HL-60/S4 (cell line): ENCODE measurements at regions not wholly inside any gene's neighbourhood (a gene's known extent, or its start where the extent isn't known, plus 50 kb on each side); places are given as distances from the start of the nearest gene placed in this dataset.
"Not testable (repeated sequence)": the region's sequence is repeated elsewhere in the genome, so short reads cannot be mapped to it uniquely, and the experiment has no call there.

Experiments
- in situ Hi-C: fragments of 300-500 bp; cut with MboI; formaldehyde crosslinking; loops from 2 replicates; pipeline ENCODE4 v1.14.3; 2022; ENCODE audit warnings: low sequenced_read_pairs

DNA sequence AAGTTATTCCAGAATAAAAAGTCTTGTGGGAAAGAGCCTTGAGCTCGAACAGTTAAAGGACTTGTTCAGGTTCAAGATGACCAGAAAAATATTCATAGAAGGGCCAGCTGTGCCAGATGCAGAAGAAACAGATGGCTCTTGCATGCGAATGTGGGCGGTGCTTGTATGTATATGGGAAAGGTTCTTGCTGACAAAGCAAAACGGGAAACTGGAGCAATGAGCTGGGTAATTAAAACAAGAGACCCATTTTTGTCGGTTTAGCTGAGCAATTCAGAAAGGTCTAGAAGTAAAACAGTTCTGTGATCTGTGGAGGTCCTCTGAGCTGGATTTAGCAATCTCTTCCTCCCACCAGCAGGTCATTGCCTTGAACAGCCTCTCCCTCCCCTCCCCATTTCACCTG, 107.2 kb upstream of the MARK1 start:
- in situ Hi-C loops: no loop called here

DNA sequence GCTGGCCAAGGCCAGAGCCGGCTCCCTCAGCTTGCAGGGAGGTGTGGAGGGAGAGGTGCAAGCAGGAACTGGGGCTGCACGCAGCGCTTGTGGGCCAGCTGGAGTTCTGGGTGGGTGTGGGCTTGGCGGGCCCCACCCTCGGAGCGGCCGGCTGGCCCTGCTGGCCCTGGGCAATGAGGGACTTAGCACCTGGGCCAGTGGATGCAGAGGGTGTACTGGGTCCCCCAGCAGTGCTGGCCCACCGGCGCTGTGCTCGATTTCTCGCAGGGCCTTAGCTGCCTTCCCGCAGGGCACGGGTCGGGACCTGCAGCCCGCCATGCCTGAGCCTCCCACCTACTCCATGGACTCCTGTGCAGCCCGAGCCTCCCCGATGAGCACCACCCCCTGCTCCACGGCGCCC, 115.6 kb upstream of the MARK1 start:
- in situ Hi-C loops: not testable (repeated sequence)

DNA sequence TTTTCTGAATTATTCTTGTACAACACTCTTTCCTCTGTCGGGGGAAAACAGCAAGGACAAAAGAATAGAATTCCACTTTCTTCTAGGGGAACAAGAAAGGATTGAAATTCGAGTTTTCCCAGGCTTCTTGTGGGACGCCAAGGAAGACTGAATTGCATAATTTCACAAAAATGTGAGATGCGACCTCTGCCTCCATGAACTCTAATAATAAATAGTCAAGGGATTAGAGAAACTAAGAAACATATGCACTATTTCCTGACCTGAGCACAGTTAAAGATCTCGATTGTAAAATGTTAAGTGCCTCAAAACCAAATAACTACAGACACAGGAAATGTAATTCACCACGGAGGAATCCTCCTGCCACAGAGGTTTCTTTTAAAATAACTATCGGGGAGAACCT, 117.3 kb upstream of the MARK1 start:
- in situ Hi-C loops: no loop called here

DNA sequence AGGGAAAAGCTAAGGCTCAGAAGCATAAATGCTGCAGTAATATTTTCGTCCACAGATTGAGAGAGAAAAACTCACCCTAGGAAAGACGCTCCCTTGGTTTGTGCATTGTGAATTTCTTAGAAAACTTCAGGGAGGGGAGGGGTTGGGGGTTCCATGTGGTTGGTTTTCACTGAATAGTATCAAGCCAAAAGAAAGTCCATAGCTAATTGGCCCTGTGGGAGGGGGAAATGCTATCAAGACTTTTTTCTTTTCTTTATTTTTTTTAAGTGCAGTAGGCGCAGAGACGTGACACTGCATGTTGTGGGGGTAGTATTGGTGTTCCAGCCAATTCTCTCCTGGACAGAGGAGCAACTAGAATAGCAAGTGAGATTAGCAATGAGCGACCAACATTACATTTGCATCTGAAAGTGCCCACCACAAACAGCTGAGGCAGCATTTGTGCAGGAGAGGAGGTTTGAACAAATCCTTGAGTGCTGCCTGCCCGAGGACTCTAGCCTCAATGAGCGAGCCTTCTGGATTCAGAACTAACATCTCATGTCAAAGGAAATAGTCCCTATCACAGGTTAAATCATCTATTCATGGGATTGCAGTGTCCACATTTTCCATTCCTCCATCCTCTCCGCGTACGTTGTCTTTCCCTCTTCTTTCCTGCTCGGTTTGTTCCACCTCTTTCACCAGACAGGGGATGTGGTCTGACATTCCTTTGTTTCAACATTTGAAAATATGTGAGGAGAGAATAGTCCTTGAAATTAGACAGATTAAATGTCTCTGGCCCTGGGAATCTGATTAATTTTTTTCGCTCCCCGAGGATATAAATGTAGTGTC, 118.0 kb upstream of the MARK1 start:
- in situ Hi-C loops: no loop called here

DNA sequence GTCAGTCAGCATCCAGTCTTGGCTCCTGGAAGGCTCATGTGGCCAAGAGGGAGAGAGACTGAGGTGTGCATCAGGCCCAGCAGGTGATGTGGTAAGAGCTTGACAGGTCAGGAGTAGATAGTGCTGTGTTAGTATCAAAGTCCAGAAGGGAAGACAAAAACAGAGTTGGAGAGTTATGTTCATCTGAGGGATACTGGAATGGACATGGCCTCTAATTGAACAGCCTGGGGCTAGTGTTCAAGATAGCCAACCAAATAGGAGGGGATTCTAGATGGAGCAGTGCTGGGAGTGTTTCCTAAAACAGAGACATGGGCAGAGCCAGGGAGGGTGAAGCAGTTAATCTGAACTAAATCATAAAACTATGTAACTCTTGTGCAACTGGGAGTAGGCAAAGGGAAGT, 120.7 kb upstream of the MARK1 start:
- in situ Hi-C loops: no loop called here

DNA sequence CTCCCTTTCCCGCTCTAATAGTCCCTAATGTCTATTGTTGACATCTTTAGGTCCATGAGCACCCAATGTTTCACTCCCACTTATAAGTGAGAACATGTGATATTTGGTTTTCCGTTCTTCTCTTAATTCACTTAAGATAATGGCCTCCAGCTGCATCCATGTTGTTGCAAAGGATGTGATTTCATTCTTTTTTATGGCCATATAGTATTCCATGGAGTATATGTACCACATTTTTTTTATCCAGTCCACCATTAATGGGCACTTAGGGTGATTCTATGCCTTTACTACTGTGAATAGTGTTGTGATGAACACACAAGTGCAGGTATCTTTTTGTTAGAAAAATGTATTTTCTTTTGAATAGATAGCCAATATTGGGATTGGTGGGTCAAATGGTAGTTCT, 126.0 kb upstream of the RAB3GAP2 start:
- in situ Hi-C loops: no loop called here

DNA sequence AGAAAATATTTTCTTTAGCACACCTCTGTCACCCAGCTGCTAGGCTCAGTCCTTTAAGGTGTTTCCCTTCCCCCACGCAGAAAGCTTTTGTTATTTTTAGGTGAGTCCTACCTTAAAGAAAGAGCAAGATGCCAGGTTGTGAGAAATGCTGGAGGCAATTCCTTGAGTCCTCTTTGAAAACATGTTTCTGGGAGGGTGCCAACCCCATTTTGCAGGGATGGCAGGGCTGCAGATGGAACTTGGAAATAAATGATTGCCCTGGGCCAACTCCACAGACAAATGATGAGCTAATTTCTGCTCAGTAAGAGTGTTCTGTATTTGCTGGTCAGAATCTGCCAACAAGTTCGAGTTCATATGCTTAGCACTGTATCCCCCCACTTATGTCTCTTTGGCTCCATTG, 119.2 kb upstream of the RAB3GAP2 start:
- in situ Hi-C loops: no loop called here

DNA sequence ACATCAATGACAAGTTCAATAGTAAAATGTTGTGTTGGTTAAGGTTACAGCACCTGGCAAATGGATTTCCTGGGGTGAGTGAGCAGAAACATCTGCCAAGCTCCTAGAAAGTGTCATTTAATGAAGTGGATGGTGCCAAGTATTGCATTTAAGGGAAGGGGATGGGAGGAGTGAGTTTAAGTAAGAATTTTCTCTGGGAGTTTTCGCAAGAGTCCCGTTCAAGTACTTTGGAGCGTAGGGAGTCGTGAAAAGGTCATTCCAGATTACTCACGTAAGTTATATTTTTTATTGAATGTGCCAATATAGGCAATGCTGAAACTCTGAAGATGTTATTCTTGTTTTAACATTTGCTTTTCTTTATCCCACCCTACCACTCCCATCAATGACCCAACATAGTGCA, 117.4 kb upstream of the RAB3GAP2 start:
- in situ Hi-C loops: no loop called here

DNA sequence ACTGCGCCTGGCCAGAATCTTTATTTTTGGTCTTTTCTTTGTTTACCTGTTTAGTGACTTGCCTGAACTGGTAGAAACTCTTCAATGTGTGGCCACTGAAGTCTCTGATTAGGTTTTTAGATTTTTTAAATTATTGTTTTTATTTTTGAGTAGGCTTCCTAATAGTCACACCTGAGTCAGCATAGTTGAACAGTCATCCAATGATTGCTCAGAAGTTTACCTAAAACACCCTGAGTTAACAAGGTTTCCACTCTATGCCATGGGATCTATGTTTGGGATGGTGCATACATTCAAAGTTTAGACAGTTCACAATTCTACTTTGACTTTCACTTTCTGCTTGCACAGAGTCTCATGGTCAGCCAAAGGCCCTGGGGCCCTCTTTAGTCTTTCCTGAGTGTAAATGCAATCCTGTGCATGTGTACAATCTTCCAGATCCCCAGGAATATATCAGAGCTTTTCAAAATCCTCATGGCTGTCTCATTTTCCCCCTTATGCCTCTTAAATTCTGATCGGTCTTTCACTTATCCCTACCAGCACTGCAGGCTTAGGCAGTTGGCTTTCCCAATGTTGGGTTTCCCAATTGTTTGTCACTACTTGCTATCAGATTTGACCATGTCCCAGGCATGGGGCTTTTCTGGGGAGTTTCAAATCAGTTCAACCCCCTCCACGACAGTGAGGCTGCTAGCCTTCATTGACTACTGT, 114.4 kb upstream of the RAB3GAP2 start:
- in situ Hi-C loops: no loop called here

DNA sequence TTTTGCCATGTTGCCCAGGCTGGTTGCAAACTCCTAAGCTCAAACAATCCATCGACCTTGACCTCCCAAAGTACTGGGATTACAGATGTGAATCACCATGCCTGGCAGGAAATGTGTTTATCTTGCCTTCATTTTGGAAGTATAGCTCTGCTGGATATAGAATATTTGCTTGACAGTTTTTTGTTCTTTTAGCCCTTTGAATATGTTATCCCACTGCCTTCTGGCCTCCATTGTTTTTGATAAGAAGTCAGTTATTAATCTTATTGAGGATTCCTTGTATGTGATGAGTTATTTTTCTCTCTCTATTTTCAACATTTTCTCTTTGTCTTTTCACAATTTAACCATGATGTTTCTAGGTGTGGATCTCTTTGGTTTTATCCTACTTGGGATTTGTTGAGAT, 112.9 kb upstream of the RAB3GAP2 start:
- in situ Hi-C loops: no loop called here

DNA sequence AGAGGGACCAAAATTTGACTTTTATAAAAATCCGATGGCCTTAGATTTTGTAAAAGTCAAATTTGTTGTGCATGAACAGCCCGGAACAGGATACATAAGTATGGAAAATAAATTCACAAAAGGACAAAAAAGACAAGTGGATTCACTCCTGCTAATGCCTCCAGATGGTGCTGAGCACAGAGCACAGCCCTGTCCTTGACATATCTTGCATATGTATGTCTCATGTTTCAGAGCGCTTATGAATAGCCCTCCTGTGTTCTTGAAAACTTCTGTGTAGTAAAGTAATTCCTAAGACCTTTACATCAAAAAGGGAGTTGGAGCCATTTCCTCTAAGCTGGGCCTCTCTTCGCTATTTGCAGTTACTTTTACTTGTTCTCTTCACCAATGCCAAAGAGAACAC, 110.7 kb upstream of the RAB3GAP2 start:
- in situ Hi-C loops: no loop called here

DNA sequence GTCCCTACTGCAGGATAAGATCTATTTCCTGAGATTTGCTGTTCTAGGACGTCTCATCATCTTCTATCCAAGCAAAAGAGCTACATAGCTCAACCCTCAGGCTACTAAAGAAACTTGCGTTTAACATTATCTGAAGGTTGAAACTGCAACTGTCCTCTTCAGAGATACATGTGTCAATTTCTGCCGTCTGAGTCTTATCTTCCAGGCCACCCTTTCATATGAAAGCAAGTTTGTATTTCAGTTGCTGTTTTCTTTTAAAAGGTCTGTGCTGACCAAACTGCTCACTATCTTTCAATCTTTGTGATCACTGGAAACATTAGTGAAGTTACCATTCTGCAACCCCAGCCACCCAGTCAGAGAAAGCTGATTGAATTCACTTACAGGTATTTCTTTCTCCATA, 108.6 kb upstream of the RAB3GAP2 start:
- in situ Hi-C loops: no loop called here

DNA sequence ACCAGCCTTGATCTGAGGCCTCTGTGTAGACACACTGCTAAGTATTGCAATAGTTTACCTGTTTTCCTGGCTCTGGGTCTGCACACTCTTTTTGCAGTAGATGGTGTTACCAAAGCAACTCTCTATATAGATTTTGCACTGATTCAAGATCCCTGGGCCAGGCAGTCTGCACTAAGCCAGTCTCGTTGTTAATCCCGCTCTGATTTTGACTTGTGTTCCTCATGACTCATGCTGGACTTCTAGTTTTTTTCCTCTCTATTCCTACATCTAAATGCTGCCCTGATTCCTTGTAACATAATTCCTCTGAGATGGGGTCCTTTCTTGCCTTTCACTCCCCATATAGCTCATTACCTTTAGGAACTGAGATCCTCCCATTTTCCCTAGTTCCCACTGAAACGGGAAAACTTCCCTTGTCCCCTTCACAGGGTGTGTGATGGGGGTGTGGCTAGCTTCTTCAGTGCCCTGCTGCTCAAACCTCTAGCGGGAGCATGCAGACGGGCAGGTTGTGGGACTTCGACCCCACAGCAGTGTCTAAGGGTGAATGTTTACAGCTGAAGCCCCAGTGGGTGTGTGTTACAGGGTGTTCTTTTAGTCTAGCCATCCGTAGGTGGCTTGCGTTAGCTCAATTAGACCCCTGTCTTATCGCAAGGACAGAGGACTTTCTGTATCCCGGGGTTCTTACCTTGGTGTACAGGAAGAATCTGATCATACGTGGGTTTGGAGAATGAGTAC, 106.5 kb upstream of the RAB3GAP2 start:
- in situ Hi-C loops: no loop called here

DNA sequence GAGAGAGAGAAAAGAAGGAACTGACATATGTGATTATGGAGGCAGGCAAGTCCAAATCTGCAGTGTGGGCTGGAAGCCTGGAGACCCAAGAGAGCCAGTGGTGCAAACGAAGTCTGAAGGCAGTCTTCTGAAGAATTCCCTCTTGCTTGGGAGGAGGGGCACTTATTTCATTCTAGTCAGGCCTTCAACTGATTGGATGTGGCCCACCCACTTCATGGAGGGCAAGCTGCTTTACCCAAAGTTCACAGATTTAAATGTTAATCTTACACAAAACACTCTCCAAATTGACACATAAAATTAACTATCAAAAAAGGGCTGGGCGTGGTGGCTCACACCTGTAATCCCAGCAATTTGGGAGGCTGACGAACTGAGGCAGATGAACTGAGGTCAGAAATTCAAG, 103.5 kb upstream of the RAB3GAP2 start:
- in situ Hi-C loops: no loop called here

DNA sequence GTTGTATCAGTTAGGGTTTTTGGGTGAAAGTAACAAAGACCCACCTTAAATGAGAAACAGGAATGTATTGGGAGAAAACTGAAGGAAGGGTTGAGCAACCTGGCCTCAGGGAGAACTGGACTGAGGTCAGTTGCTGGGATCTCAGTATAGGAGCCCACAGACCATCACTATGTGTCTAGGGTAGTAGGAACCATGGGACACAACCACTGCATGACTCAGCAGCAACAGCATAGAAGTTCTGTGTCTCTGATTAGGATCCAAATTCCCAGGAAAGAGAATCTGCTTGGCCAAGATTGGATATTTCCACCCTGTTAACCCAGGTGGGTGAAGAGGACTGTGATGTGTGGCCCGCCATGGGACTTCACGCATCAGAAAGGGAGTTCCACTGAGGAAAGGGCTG, 102.2 kb upstream of the RAB3GAP2 start:
- in situ Hi-C loops: no loop called here

DNA sequence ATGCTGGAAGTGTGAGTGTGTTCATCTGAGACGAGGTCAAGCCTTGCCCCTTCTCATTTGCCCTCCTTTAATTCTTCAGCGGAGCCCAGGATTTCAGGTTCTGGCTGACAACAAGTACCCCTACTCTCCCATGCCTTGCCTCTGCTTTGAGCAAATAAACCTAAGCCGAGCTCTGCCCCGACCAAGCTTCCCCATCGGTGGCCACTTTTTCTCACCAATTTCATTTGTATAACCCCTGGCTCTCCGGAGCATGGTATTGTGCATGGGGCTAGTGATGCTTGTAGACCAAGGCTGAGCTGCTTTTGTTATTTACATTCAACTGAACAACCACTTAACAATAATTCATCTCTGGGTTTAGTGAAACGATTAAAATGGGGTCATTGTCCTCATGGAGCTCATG, 100.2 kb upstream of the RAB3GAP2 start:
- in situ Hi-C loops: no loop called here

DNA sequence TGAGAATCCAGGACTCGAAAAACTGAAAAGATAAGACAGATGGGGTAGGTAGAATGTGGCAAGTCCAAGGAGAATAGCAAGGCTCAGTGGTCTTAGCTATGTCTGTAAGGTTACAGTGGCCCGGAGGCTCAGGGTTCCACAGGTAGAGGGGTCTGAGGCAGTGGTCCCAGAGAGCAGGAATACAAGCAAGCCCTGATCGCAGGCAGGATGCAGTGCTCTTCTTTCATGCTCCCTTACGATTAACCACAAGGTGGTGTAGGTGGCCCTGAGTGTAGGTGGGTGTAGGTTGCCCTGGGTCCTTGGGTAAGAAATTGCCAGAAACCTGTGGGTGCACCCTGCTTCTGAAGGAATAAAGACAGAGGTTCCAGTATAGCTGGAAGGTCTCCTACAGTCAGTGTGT, 99.1 kb upstream of the RAB3GAP2 start:
- in situ Hi-C loops: no loop called here

DNA sequence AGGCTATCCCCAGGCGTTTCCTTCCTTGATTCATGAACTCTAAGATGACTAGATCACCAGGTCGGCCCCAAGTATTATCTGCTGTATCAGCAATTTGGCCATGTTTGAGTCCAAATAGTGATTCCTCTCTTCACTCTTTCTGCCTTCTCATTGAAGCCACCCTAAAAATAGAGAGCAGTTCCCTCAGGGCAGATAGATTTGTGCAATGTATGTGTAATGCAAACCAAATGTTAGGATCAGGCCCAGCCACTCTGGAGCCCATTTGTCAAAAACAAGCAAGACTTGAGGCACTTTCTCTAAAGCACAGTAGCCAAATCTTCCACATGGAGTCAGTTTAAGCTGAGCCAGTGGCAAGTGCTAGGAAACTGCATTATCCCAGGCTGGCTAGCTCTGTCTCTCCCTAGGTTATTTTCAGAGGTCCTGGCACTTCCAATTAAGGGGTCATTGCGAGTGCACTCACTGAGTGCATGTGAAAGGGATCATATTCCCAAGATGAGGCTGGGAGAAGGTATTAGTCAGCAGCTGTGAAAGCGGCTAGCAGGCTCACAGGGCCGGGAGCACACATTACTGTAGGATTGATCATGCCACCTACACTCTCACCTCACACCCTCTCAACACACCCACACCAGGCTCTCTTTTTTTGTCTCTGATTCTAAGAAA, 97.9 kb upstream of the RAB3GAP2 start:
- in situ Hi-C loops: no loop called here

DNA sequence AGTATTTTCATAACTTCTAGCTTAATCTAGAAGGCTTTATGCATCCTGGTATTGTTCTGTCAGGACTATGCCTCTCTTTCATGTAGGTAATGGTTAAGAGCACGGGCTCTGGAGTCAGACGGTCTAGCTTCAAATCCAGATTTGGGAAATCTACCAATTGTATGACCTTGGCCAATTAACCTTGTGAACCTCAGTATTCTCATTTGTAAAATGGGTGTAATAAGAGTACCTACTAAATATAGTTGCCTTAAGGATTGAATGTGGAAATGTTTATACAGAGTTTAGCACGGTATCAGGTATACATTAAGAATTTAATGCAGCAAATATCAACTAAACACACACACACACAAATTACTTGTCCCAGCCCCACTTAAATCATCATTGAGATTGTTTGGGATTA, 97.3 kb upstream of the RAB3GAP2 start:
- in situ Hi-C loops: no loop called here

DNA sequence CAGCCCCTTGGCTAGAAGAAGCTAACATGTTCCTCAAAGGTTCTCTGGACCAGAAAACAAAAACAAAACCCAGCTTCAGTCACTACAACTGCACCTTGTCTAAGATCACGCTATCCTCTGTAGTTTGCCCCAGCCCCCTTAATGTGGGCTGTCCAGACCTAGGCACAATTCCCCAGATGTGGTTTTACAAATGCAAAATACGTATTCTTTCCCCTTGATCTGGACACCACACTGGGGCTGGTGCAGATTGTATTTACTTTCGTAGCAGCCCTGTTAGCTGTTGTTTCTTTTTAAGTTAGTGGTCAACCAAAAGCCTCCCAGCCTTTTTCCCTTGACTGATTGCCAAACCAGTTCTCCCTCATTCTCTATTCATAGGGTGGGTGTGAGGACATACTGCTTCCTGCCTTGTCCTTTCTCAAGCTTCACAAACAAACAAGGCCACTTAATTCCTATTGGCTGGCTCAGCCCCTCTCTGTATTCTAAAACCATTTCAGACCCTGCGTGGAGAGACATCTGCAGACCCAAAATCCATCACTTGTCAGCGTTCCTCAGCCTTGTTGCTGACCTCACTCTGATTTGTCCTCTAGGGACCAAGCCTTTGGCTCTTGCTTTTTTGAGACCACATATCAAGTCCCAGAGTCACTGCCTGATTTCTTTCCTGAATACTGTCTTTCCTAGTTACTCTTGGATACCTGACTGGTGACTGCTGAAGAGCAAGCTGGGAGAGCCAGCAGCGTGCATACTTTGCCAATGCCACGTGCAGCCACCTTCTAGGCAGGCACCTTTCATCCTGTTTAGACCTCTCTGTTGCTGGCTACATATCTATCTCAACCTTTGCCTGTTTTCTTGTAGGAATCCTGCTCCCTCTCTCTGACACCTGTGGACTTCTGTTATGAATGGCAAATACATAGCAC, 96.4 kb upstream of the RAB3GAP2 start:
- in situ Hi-C loops: no loop called here
